WTC11 (cell line): ENCODE measurements at regions not wholly inside any gene's neighbourhood (a gene's known extent, or its start where the extent isn't known, plus 50 kb on each side); places are given as distances from the start of the nearest gene placed in this dataset.

Source experiments
- ATAC-seq: fragments of 200-7000 bp; cut with Tn5 transposase; 2 replicates; pipeline ENCODE4 v1.10.0; 2021; ENCODE audit warnings: mild to moderate bottlenecking, moderate library complexity
- CTCF ChIA-PET: fragments of 300-600 bp; sonication (Branson Sonifier 250); formaldehyde crosslinking; loops from one replicate; lab custom pipeline; 2021; ENCODE audit warnings: antibody characterized with exemption; lab: Charles Lee
- POLR2A ChIA-PET: fragments of 350-600 bp; sonication (Branson Sonifier 250); formaldehyde crosslinking; loops from one replicate; lab custom pipeline; 2021; ENCODE audit warnings: antibody characterized with exemption; lab: Charles Lee
- DNase-seq: peaks from one replicate; pipeline ENCODE4 v3.0.0; 2021; ENCODE audit warnings: low spot score
- H3K27ac Mint-ChIP-seq: 2 replicates; pipeline ENCODE4 v1.8.0; 2021; ENCODE audit warnings: mixed read lengths
- H3K27me3 Mint-ChIP-seq: 2 replicates; pipeline ENCODE4 v1.8.0; 2021; ENCODE audit warnings: low read depth, mild to moderate bottlenecking, moderate library complexity, mixed read lengths
- H3K36me3 Mint-ChIP-seq: 2 replicates; pipeline ENCODE4 v1.8.0; 2021; ENCODE audit warnings: mixed read lengths
- H3K4me1 Mint-ChIP-seq: 2 replicates; pipeline ENCODE4 v1.8.0; 2022; ENCODE audit warnings: mixed read lengths
- H3K4me3 Mint-ChIP-seq: 2 replicates; pipeline ENCODE4 v1.8.0; 2021; ENCODE audit warnings: mild to moderate bottlenecking, moderate library complexity, mixed read lengths
- H3K9me3 Mint-ChIP-seq: 2 replicates; pipeline ENCODE4 v1.8.0; 2021; ENCODE audit warnings: mixed read lengths
- AFF4 ChIP-seq: sonication (generic); formaldehyde crosslinking; IDR thresholded peaks from 2 replicates; pipeline ENCODE4 v1.8.1; 2023; ENCODE audit warnings: mild to moderate bottlenecking, missing genetic modification reagents, borderline replicate concordance
- ELF4 ChIP-seq: sonication (generic); formaldehyde crosslinking; IDR thresholded peaks from 2 replicates; pipeline ENCODE4 v1.8.1; 2022; ENCODE audit warnings: low read depth, mild to moderate bottlenecking, moderate library complexity, missing genetic modification reagents
- JAZF1 ChIP-seq: fragments of 250-450 bp; sonication (Bioruptor Pico); IDR thresholded peaks from 2 replicates; pipeline ENCODE4 v1.9.0; 2021; ENCODE audit warnings: moderate library complexity, mild to moderate bottlenecking, inconsistent platforms
- MLX ChIP-seq: sonication (generic); formaldehyde crosslinking; IDR thresholded peaks from 2 replicates; pipeline ENCODE4 v1.8.1; 2023; ENCODE audit warnings: mild to moderate bottlenecking, missing genetic modification reagents, moderate library complexity
- MXD4 ChIP-seq: fragments of 250-450 bp; sonication (Bioruptor Pico); IDR thresholded peaks from 2 replicates; pipeline ENCODE4 v1.8.0; 2021; ENCODE audit warnings: mild to moderate bottlenecking, moderate library complexity, borderline replicate concordance
- NR1H2 ChIP-seq: sonication (generic); formaldehyde crosslinking; IDR thresholded peaks from 2 replicates; pipeline ENCODE4 v1.9.0; 2021; ENCODE audit warnings: mild to moderate bottlenecking, moderate library complexity, missing genetic modification reagents
- PREB ChIP-seq: sonication (generic); formaldehyde crosslinking; IDR thresholded peaks from 2 replicates; pipeline ENCODE4 v1.8.1; 2022; ENCODE audit warnings: mild to moderate bottlenecking, missing genetic modification reagents, moderate library complexity, borderline replicate concordance
- PRRX2 ChIP-seq: fragments of 250-450 bp; sonication (Bioruptor Pico); IDR thresholded peaks from 2 replicates; pipeline ENCODE4 v1.8.0; 2021; ENCODE audit warnings: mild to moderate bottlenecking
- TEAD4 ChIP-seq: sonication (generic); formaldehyde crosslinking; IDR thresholded peaks from 2 replicates; pipeline ENCODE4 v1.8.0; 2022; ENCODE audit warnings: mild to moderate bottlenecking, missing genetic modification reagents
- TP53 ChIP-seq: sonication (generic); formaldehyde crosslinking; IDR thresholded peaks from 2 replicates; pipeline ENCODE4 v1.8.1; 2023; ENCODE audit warnings: mild to moderate bottlenecking, missing genetic modification reagents
- ZSCAN18 ChIP-seq: fragments of 250-450 bp; sonication (Bioruptor Pico); IDR thresholded peaks from 2 replicates; pipeline ENCODE4 v2.1.2; 2022; ENCODE audit warnings: mild to moderate bottlenecking, moderate library complexity
- TF ChIP-seq, protein P1 (sequence below): sonication (generic); formaldehyde crosslinking; IDR thresholded peaks from 2 replicates; pipeline ENCODE4 v1.8.1; 2023; ENCODE audit warnings: mild to moderate bottlenecking, missing genetic modification reagents, moderate library complexity
- TF ChIP-seq, protein P2 (sequence below): sonication (generic); formaldehyde crosslinking; IDR thresholded peaks from 2 replicates; pipeline ENCODE4 v1.8.1; 2023; ENCODE audit warnings: mild to moderate bottlenecking, moderate library complexity, missing genetic modification reagents

DNA sequence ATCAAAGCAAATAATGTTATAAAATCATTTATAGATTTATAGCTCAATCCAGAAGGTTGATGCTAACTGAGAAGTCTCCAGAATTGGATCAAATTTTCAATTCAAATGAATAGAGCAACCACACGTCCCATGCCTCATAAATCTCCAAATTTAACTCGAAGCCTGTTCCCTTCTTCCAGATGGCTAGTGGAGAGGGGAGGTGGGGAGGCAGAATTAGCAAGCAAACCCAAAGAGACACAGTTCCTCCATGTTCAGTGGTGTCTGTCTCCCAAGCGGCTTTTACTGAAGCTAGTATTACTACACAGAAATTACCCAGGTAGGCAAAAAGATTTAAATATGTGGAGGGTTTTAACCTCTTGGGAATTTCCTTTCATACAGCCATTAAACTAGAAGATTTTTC, 65.8 kb downstream of the DUSP6 start (continued):
- TF ChIP-seq NR1H2 (CRISPR knock-in tag) (no peak), MXD4 (CRISPR knock-in tag) (no peak)
- TF ChIP-seq, all 79 proteins: peak for 0

GRCh38 chr12:89281539-89281867, 70.8 kb downstream of the DUSP6 start:
- Mint-ChIP-seq H3K27me3 (no peaks in the 10 kb centered on the region), H3K4me3 (no peak overlapping the region), H3K4me1 (peaks cover 28% of the 10 kb centered on the region), H3K9me3 (peaks cover 6% of the 10 kb centered on the region), H3K36me3 (no peaks in the 10 kb centered on the region), H3K27ac (no peak overlapping the region)
- POLR2A ChIA-PET: no interaction called here
- TF ChIP-seq, protein P1, sequence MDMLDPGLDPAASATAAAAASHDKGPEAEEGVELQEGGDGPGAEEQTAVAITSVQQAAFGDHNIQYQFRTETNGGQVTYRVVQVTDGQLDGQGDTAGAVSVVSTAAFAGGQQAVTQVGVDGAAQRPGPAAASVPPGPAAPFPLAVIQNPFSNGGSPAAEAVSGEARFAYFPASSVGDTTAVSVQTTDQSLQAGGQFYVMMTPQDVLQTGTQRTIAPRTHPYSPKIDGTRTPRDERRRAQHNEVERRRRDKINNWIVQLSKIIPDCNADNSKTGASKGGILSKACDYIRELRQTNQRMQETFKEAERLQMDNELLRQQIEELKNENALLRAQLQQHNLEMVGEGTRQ (CRISPR knock-in tag): no peak
- TF ChIP-seq JAZF1 (no peak), MLX (CRISPR knock-in tag) (no peak), NR1H2 (CRISPR knock-in tag) (no peak), ZSCAN18 (CRISPR knock-in tag) (no peak), PREB (CRISPR knock-in tag) (no peak), TEAD4 (CRISPR knock-in tag) (no peak), ELF4 (no peak), TP53 (CRISPR knock-in tag) (no peak), AFF4 (CRISPR knock-in tag) (no peak), PRRX2 (CRISPR knock-in tag) (no peak)
- TF ChIP-seq, protein P2, sequence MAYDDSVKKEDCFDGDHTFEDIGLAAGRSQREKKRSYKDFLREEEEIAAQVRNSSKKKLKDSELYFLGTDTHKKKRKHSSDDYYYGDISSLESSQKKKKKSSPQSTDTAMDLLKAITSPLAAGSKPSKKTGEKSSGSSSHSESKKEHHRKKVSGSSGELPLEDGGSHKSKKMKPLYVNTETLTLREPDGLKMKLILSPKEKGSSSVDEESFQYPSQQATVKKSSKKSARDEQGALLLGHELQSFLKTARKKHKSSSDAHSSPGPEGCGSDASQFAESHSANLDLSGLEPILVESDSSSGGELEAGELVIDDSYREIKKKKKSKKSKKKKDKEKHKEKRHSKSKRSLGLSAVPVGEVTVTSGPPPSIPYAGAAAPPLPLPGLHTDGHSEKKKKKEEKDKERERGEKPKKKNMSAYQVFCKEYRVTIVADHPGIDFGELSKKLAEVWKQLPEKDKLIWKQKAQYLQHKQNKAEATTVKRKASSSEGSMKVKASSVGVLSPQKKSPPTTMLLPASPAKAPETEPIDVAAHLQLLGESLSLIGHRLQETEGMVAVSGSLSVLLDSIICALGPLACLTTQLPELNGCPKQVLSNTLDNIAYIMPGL (CRISPR knock-in tag): no peak
- CTCF ChIA-PET: interaction anchor here (1.3 kb wide), 1 partner anchor 127 kb away, joined by 4 read pairs; no protein-coding TSS in a partner anchor
- ATAC-seq: no peak
- no peak for DNase-seq
